Breast epithelium (tissue), 4 donors: ENCODE measurements at regions not wholly inside any gene's neighbourhood (a gene's known extent, or its start where the extent isn't known, plus 50 kb on each side); places are given as distances from the start of the nearest gene placed in this dataset.

ENCODE experiments used
- DNase-seq, 2 donors: peaks; one replicate each; pipeline ENCODE4 v3.0.0-alpha.2; 2019; ENCODE audit warnings: low spot score in 2 of 2
- H3K27ac ChIP-seq, 2 donors: fragments of 200-600 bp; sonication (generic) in 1 of 2; one replicate each; pipeline ENCODE4 v1.5.1; 2016 to 2019; ENCODE audit warnings: mild to moderate bottlenecking in 1 of 2
- H3K27me3 ChIP-seq, 2 donors: fragments of 200-600 bp; sonication (generic) in 1 of 2; one replicate each; pipeline versions ENCODE4 v1.5.1 to v1.6.0; 2017 to 2019; ENCODE audit warnings: control low read depth in 1 of 2, mild to moderate bottlenecking in 1 of 2
- H3K36me3 ChIP-seq: fragments of 200-600 bp; one replicate; pipeline ENCODE4 v1.5.1; 2019
- H3K4me1 ChIP-seq, 2 donors: fragments of 200-600 bp; sonication (generic); one replicate each; pipeline ENCODE4 v1.5.1; 2016 to 2019; ENCODE audit warnings: control low read depth in 1 of 2
- H3K4me3 ChIP-seq, 3 donors: fragments of 200-600 bp; sonication (generic); 1 replicate in 2 of 3; 2 replicates in 1 of 3; pipeline ENCODE4 v1.5.1; 2016 to 2019; ENCODE audit warnings: mild to moderate bottlenecking in 3 of 3, moderate library complexity in 2 of 3
- H3K9me3 ChIP-seq, 2 donors: fragments of 200-600 bp; sonication (generic) in 1 of 2; one replicate each; pipeline ENCODE4 v1.5.1; 2016 to 2019; ENCODE audit warnings: control low read depth in 1 of 2
- CTCF ChIP-seq, 3 donors: fragments of 450-650 bp; IDR thresholded peaks; one replicate each; pipeline ENCODE4 v1.5.1; 2016 to 2017; ENCODE audit warnings: antibody characterized with exemption in 3 of 3, mild to moderate bottlenecking in 3 of 3, moderate library complexity in 3 of 3
- POLR2A ChIP-seq: fragments of 450-650 bp; IDR thresholded peaks from one replicate; pipeline ENCODE4 v1.6.1; 2016; ENCODE audit warnings: antibody characterized with exemption, mild to moderate bottlenecking, moderate library complexity
- POLR2AphosphoS5 ChIP-seq, 3 donors: sonication (generic); formaldehyde crosslinking; IDR thresholded peaks; one replicate each; pipeline ENCODE4 v1.6.1; 2017; ENCODE audit warnings: antibody characterized with exemption in 3 of 3
- intact Hi-C: fragments of 100-400 bp; cut with DNase I; formaldehyde crosslinking; loops from one replicate; pipeline ENCODE4 v1.15.1; 2023; ENCODE audit warnings: low total_unique reads

GRCh38 chr15:25207369-25207768 is 231.5 kb downstream of the UBE3A start:
- TF ChIP-seq CTCF (IDR thresholded peaks at IDR 0.05) (no peak), POLR2A (no peak), POLR2AphosphoS5 (IDR thresholded peaks at IDR 0.05) (no peak)
- peaks cover 33 to 87% of the 10 kb centered on the region in 2 donors for H3K9me3 ChIP-seq
- H3K27me3 ChIP-seq, result no peaks in the 10 kb centered on the region
- intact Hi-C loops, result no loop called here
- no peak for DNase-seq
- no peak overlapping the region for H3K4me3 ChIP-seq
- H3K36me3 ChIP-seq, result no peaks in the 10 kb centered on the region
- no peak overlapping the region for H3K27ac ChIP-seq
- no peaks in the 10 kb centered on the region for H3K4me1 ChIP-seq

- no peak overlapping the region for H3K4me3 ChIP-seq
- no peaks in the 10 kb centered on the region for H3K27me3 ChIP-seq
- H3K27ac ChIP-seq, result no peak overlapping the region
- peaks cover 35 to 86% of the 10 kb centered on the region in 2 donors for H3K9me3 ChIP-seq
- DNase-seq, result no peak
- TF ChIP-seq POLR2A, result no peak
- H3K4me1 ChIP-seq, result no peaks in the 10 kb centered on the region
- intact Hi-C loops, result no loop called here
- H3K36me3 ChIP-seq, result no peaks in the 10 kb centered on the region
Observed at GRCh38 chr15:25208735-25209134, 230.1 kb downstream of the UBE3A start.

- no peak overlapping the region for H3K4me3 ChIP-seq
- intact Hi-C loops, result no loop called here
- no peaks in the 10 kb centered on the region for H3K36me3 ChIP-seq
- TF ChIP-seq POLR2A (no peak), CTCF (IDR thresholded peaks at IDR 0.05) (no peak), POLR2AphosphoS5 (IDR thresholded peaks at IDR 0.05) (no peak)
- H3K27ac ChIP-seq, result no peak overlapping the region
- no peaks in the 10 kb centered on the region for H3K4me1 ChIP-seq
- DNase-seq, result no peak
- no peaks in the 10 kb centered on the region for H3K27me3 ChIP-seq
- H3K9me3 ChIP-seq, result peaks cover 50 to 89% of the 10 kb centered on the region in 2 donors
Observed at GRCh38 chr15:25220834-25221233, 218.0 kb downstream of the UBE3A start.

GRCh38 chr15:25224396-25224795 is 214.4 kb downstream of the UBE3A start:
- Histone ChIP-seq H3K4me3 (no peak overlapping the region), H3K27me3 (no peaks in the 10 kb centered on the region), H3K27ac (no peak overlapping the region), H3K36me3 (no peaks in the 10 kb centered on the region), H3K9me3 (peaks cover 34 to 98% of the 10 kb centered on the region in 2 donors), H3K4me1 (no peaks in the 10 kb centered on the region)
- TF ChIP-seq POLR2A (no peak), POLR2AphosphoS5 (IDR thresholded peaks at IDR 0.05) (no peak), CTCF (IDR thresholded peaks at IDR 0.05) (no peak)
- intact Hi-C loops, result no loop called here
- DNase-seq, result no peak

- Histone ChIP-seq H3K4me1 (no peaks in the 10 kb centered on the region), H3K27me3 (no peaks in the 10 kb centered on the region), H3K9me3 (peaks cover 47 to 98% of the 10 kb centered on the region in 2 donors), H3K27ac (no peak overlapping the region), H3K36me3 (no peaks in the 10 kb centered on the region), H3K4me3 (no peak overlapping the region)
- TF ChIP-seq POLR2AphosphoS5 (IDR thresholded peaks at IDR 0.05) (no peak), POLR2A (no peak), CTCF (IDR thresholded peaks at IDR 0.05) (no peak)
- no peak for DNase-seq
- intact Hi-C loops, result no loop called here
Observed at GRCh38 chr15:25226360-25226759, 212.5 kb downstream of the UBE3A start.

- Histone ChIP-seq H3K9me3 (peaks cover 56 to 98% of the 10 kb centered on the region in 2 donors), H3K27ac (no peak overlapping the region)
- TF ChIP-seq CTCF (IDR thresholded peaks at IDR 0.05), result no peak
- no peak for TF ChIP-seq POLR2AphosphoS5 (IDR thresholded peaks at IDR 0.05)
- TF ChIP-seq POLR2A, result no peak
Observed at GRCh38 chr15:25228261-25228660, 210.6 kb downstream of the UBE3A start.

More at GRCh38 chr15:25228261-25228660, 210.6 kb downstream of the UBE3A start:
- no peaks in the 10 kb centered on the region for H3K36me3 ChIP-seq
- intact Hi-C loops, result no loop called here
- no peaks in the 10 kb centered on the region for H3K27me3 ChIP-seq
- no peaks in the 10 kb centered on the region for H3K4me1 ChIP-seq
- DNase-seq, result no peak
- no peak overlapping the region for H3K4me3 ChIP-seq
